ENCODE measurements at regions not wholly inside any gene's neighbourhood (a gene's known extent, or its start where the extent isn't known, plus 50 kb on each side); places are given as distances from the start of the nearest gene placed in this dataset.

GRCh38 chr16:6863135-6863534 lies 469.5 kb upstream of the RBFOX1 start:
- no peak for DNase-seq (ENCODE audit: low read depth in 4 of 4, low spot score in 3 of 4)

- no peak for DNase-seq (ENCODE audit: low read depth in 4 of 4, low spot score in 3 of 4)
Measured at GRCh38 chr16:6861815-6862477, 470.7 kb upstream of the RBFOX1 start.

DNA sequence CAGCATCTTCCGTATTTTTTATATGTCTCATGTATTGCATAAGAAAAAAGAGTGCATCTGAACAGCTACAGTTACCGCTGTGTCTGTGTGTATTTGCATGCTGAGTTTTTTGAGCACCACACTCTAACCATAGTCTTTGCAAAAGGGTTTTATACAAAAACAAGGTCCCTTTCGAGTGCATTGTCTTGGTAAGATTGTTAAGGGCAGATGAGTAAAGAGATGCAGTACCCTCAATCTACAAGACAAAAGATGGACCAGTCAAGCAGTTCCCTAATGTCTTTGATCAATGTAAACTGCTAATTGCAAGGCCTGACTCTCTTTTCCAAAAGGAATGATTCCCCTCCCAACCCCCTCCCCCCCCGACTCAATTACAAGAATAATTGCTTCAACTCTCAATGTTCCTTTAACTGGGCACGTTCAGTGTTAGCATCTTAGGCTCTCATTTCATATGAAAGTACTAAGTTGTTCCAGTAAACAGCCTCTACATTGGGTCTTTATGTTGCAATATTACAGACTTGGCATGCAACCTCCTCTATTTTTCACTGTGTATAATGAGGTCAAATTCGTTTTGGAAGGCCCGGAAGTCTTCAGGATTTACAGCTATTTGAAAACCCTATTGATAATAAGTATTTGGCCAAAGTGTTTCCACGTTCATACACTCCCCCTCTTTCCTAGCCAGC lies 471.4 kb upstream of the RBFOX1 start:
- DNase-seq (ENCODE audit: low read depth in 4 of 4, low spot score in 3 of 4): no peak

GRCh38 chr16:6857575-6857974 lies 475.1 kb upstream of the RBFOX1 start:
- DNase-seq (ENCODE audit: low read depth in 4 of 4, low spot score in 3 of 4): no peak

DNA sequence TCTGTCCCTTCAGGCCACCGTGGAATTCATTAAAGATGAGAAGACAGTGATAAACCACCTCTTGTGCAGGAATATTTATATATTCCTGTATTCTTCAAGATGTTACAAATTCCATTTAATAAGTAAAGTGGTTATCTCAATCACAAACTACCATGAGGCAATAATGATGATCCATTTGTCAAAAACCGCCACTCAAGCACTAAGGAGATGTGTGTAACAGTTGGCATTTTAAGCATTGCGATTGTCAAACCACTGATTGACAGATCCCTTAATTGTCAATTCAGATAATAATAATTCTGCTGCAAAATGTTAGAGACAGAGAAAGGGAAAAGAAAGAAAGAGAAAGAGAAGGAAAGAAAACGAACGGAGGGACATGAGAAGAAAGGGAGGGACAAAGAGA lies 476.1 kb upstream of the RBFOX1 start:
- no peak for DNase-seq (ENCODE audit: low read depth in 4 of 4, low spot score in 3 of 4)

GRCh38 chr16:6853565-6853964 lies 479.1 kb upstream of the RBFOX1 start:
- DNase-seq (ENCODE audit: low read depth in 4 of 4, low spot score in 3 of 4): no peak

- no peak for DNase-seq (ENCODE audit: low read depth in 4 of 4, low spot score in 3 of 4)
Measured at GRCh38 chr16:6852643-6853225, 479.9 kb upstream of the RBFOX1 start.

GRCh38 chr16:6846452-6846851 lies 486.2 kb upstream of the RBFOX1 start:
- no peak for DNase-seq (ENCODE audit: low read depth in 4 of 4, low spot score in 3 of 4)

GRCh38 chr16:6841392-6841791 lies 491.3 kb upstream of the RBFOX1 start:
- DNase-seq (ENCODE audit: low read depth in 4 of 4, low spot score in 3 of 4): no peak

GRCh38 chr16:6837722-6838121 lies 494.9 kb upstream of the RBFOX1 start:
- DNase-seq (ENCODE audit: low read depth in 4 of 4, low spot score in 3 of 4): no peak

- no peak for DNase-seq (ENCODE audit: low read depth in 4 of 4, low spot score in 3 of 4)
Measured at GRCh38 chr16:6836766-6837165, 495.9 kb upstream of the RBFOX1 start.

DNA sequence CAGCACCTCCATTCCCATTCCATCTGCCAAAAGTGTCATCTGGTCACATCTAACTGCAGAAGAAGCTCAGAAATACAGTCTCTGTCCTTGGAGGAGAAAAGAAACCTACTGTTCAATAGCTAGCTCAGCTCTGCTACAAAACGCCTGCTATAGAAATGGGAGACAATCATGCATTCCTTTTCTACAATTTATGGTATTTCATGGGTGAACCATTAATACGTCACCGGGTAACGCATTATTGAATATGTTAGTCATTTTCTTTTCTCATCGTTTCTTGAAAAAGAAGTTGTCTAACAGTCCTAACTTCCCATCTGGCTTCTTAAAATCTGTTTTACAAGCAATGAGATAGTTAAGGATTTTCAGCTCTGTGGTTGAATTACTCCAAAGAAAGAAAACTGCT lies 496.7 kb upstream of the RBFOX1 start:
- no peak for DNase-seq (ENCODE audit: low read depth in 4 of 4, low spot score in 3 of 4)

- no peak for DNase-seq (ENCODE audit: low read depth in 4 of 4, low spot score in 3 of 4)
Measured at GRCh38 chr16:6835516-6835915, 497.1 kb upstream of the RBFOX1 start.

GRCh38 chr16:6828690-6829089 lies 504.0 kb upstream of the RBFOX1 start:
- DNase-seq (ENCODE audit: low read depth in 4 of 4, low spot score in 3 of 4): no peak

DNA sequence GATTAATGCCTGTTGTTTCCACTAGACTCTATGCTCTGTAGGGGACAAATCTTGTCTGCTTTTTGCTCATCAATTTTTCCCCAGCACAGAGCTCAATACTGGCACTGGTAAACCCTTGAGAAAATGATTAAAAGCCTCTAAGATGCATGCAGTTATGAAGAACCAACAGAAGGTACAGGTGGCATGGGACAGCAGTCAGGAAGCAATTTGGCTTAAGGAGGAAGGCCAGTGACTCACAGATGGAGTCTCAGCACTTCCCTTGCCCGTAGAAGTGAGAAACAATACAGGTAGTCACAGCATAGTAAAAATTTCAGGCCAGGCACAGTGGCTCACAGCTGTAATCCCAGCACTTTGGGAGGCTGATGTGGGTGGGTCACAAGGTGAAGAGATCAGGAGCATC lies 504.7 kb upstream of the RBFOX1 start:
- DNase-seq (ENCODE audit: low read depth in 4 of 4, low spot score in 3 of 4): no peak

- no peak for DNase-seq (ENCODE audit: low read depth in 4 of 4, low spot score in 3 of 4)
Measured at GRCh38 chr16:6827267-6827666, 505.4 kb upstream of the RBFOX1 start.

DNA sequence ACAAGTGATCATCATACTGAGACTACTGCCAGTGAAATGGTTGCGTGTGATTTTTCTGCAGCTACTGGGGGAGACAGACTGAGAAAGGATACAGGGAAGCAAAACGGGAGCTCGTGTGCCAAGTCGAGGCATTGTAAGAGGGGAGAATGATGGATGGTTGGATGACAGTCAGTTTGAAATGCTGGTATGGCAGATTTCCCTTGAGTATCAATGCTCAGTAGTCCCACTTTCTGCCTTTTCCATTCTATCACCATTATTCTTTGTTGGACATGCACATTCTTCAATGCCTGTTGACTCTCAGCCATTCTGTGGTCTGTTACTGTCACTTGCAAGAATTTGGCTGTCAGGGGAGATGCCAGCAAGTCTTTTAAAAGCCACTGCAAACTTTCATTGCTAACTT lies 510.6 kb upstream of the RBFOX1 start:
- DNase-seq (ENCODE audit: low read depth in 4 of 4, low spot score in 3 of 4): no peak

DNA sequence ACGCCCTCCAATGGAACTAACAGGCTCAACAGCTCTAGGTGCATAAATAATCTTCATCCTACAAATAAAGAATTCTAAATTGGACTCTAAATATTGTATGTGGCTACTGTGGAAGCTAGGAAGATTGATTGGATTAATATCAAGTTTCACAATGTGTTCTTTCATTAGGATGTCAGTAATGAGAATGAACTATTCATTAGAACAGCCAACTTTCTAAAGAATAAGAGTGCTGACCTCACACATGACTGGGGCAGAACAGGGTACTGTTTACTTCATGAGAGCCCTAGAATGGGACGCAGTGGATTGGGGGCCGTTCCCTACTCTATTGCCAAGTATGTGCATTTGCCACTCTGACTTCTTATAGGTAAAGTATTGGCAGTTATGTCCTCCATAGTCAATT lies 528.2 kb upstream of the RBFOX1 start:
- no peak for DNase-seq (ENCODE audit: low read depth in 4 of 4, low spot score in 3 of 4)

DNA sequence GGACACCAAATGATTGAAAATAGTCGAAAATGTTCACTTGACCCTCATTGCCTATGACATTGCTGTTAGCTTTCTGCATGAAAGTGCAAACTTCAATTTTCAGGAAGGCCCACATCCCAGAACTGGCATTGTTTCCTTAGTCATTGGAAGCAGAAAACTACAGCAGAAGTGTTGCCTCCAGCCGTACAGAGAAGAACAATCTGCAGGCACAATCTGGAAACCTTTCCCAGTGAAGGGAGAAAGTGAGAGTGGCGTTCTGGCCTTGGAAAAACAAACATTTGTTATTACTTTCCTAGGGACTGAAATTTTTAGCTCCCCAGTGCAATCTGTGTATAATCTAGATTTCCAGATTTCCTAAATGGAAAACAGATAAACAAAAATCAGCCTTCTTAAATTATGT lies 529.5 kb upstream of the RBFOX1 start:
- DNase-seq (ENCODE audit: low read depth in 4 of 4, low spot score in 3 of 4): no peak

- DNase-seq (ENCODE audit: low read depth in 4 of 4, low spot score in 3 of 4): no peak
Measured at GRCh38 chr16:6797223-6797622, 535.4 kb upstream of the RBFOX1 start.

DNA sequence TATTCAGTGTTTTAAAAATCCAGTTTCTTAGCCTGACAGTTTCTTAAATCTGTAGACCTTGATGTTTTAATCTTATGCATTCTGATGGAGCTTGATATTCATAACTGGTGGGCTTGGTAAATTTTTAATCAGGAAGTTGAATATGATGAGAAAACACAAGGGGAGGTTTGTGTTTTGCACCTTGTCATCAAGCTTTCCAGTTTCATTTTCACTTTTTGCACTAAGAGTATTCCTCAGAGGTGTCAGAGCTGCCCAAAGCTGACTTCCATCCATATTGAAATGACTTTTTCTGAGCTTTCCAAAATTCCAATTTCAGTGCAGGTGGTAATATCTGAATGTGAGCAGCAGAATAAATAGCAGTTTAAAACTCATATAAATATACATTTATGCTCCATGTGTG lies 555.0 kb upstream of the RBFOX1 start:
- no peak for DNase-seq (ENCODE audit: low read depth in 4 of 4, low spot score in 3 of 4)

- DNase-seq (ENCODE audit: low read depth in 4 of 4, low spot score in 3 of 4): no peak
Measured at GRCh38 chr16:6775712-6776111, 556.9 kb upstream of the RBFOX1 start.
